Ishikawa (cell line): ENCODE measurements at regions not wholly inside any gene's neighbourhood (a gene's known extent, or its start where the extent isn't known, plus 50 kb on each side); places are given as distances from the start of the nearest gene placed in this dataset.

Source experiments
- CEBPB ChIP-seq: IDR thresholded peaks from 2 replicates; pipeline ENCODE4 v1.6.1; 2012
- CREB1 ChIP-seq: IDR thresholded peaks from 2 replicates; pipeline ENCODE4 v1.6.1; 2012; ENCODE audit warnings: low read depth
- EGR1 ChIP-seq: IDR thresholded peaks from 2 replicates; pipeline ENCODE4 v1.6.1; 2012
- EP300 ChIP-seq: IDR thresholded peaks from 2 replicates; pipeline ENCODE4 v1.6.1; 2012; ENCODE audit warnings: borderline replicate concordance
- MAX ChIP-seq: IDR thresholded peaks from 2 replicates; pipeline ENCODE4 v1.6.1; 2012
- TAF1 ChIP-seq: IDR thresholded peaks from 2 replicates; pipeline ENCODE4 v1.6.1; 2012; ENCODE audit warnings: low read depth, mild to moderate bottlenecking
- TEAD4 ChIP-seq: IDR thresholded peaks from 2 replicates; pipeline ENCODE4 v1.6.1; 2012
- YY1 ChIP-seq: IDR thresholded peaks from 2 replicates; pipeline ENCODE4 v1.6.1; 2012; ENCODE audit warnings: low read depth
- ZBTB7A ChIP-seq: IDR thresholded peaks from 2 replicates; pipeline ENCODE4 v1.6.1; 2012; ENCODE audit warnings: low read depth

- TF ChIP-seq CREB1 (no peak), EGR1 (no peak), EP300 (no peak), TEAD4 (no peak), YY1 (no peak), CEBPB (no peak), ZBTB7A (no peak), TAF1 (no peak), MAX (no peak)
Measured at GRCh38 chr1:232699814-232700213, 69.9 kb upstream of the SIPA1L2 start.
